ENCODE measurements at regions not wholly inside any gene's neighbourhood (a gene's known extent, or its start where the extent isn't known, plus 50 kb on each side); places are given as distances from the start of the nearest gene placed in this dataset.

DNA sequence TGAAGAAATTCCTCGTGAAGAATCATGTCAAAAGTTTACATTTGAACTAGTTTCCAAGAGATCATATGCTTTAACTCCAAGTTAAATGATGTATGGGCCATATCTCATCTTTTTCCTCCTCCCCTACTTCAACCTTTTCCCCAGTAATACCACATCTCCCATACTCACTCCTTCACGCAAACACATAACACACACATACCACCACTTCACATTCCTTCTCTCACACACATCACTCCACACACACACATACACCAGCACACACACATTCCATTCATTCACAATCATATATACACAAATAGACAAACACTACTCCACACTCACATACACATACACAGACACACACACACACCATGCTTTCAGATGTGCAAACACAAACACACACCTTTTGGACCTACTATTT lies 769.0 kb upstream of the NR2F2 start:
- Histone ChIP-seq H3K27me3 (no peaks in the 10 kb centered on the region), H3K27ac (no peak overlapping the region), H3K9me3 (no peaks in the 10 kb centered on the region), H3K4me3 (no peak overlapping the region), H3K36me3 (no peaks in the 10 kb centered on the region), H3K4me1 (no peaks in the 10 kb centered on the region)
- no peak for ATAC-seq
- DNase-seq, result no peak
- TF ChIP-seq, protein P1, sequence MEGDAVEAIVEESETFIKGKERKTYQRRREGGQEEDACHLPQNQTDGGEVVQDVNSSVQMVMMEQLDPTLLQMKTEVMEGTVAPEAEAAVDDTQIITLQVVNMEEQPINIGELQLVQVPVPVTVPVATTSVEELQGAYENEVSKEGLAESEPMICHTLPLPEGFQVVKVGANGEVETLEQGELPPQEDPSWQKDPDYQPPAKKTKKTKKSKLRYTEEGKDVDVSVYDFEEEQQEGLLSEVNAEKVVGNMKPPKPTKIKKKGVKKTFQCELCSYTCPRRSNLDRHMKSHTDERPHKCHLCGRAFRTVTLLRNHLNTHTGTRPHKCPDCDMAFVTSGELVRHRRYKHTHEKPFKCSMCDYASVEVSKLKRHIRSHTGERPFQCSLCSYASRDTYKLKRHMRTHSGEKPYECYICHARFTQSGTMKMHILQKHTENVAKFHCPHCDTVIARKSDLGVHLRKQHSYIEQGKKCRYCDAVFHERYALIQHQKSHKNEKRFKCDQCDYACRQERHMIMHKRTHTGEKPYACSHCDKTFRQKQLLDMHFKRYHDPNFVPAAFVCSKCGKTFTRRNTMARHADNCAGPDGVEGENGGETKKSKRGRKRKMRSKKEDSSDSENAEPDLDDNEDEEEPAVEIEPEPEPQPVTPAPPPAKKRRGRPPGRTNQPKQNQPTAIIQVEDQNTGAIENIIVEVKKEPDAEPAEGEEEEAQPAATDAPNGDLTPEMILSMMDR (IDR thresholded peaks at IDR 0.05), result no peak
- intact Hi-C loops (cut with DNase I), result no loop called here

DNA sequence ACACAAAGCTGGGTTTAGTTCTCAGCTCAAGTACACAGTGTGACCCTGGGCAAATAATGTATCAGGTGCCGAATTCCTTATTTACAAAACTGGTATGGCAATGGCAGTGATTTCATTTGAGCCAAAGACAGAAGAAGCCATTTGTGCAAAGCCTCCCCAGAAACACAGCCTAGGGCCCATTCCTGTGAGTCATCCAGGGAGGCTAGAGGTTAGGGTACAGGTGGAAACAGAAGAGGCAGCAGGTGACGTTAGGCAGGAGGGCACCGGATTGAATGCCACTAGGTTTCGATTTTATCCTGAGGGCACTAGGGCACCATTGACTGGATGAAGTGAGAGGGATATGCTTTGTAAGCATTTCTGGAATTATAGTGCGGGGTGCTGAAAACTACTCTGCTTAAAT lies 766.9 kb upstream of the NR2F2 start:
- intact Hi-C loops (cut with DNase I), result no loop called here
- Histone ChIP-seq H3K4me3 (no peak overlapping the region), H3K27me3 (no peaks in the 10 kb centered on the region), H3K9me3 (no peaks in the 10 kb centered on the region), H3K27ac (no peak overlapping the region), H3K4me1 (no peaks in the 10 kb centered on the region), H3K36me3 (no peaks in the 10 kb centered on the region)
- ATAC-seq (no peak), DNase-seq (no peak)
- TF ChIP-seq, protein P1 (IDR thresholded peaks at IDR 0.05), result no peak

DNA sequence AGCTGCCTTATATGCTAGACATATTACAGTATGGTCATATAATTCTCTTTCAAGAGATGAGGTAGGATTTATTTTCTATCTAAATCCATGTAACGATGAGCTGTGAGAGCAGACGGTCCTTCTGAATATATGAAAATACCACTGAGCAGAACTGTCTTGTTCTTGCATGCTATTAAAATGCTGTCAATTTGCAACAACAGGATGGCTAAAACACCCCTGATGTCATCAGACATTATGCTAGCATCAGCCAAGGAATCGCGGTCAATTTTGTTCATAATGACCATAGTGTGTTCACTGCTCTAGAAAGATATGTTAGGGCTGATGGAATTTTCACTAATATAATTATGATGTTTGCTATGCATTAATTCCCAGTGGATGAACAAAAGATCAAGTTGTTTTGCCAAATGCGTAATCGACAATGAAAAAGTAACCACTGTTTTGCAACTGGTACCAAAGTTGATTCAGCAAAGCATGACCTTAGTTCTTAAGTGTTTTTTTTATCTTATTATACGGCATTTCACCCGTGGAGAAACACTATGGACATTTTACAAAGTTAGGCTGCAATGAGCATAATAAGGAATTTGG lies 765.4 kb upstream of the NR2F2 start:
- no peak for ATAC-seq
- no peak for DNase-seq
- Histone ChIP-seq H3K9me3 (no peaks in the 10 kb centered on the region), H3K4me3 (no peak overlapping the region), H3K27me3 (no peaks in the 10 kb centered on the region), H3K27ac (no peak overlapping the region), H3K36me3 (no peaks in the 10 kb centered on the region), H3K4me1 (no peaks in the 10 kb centered on the region)
- TF ChIP-seq, protein P1 (IDR thresholded peaks at IDR 0.05), result no peak
- intact Hi-C loops (cut with DNase I), result no loop called here

DNA sequence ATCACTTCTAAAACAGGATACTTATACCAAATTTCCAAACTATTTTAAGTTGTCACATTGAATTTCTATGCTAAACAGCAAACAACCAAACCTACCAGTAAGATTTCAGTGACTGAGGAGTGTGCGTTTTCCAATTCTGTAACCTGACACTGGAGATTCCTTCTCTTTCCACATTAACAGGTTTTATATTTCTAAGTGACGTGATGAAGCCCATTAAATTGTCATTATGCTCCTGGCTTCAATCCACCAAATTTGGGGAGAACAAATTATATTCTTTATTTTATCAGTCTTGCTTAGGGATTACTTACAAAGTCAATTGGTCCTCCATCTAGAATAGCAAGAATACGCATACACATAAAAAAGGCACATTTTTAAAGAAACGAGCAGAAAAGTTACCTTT lies 764.8 kb upstream of the NR2F2 start:
- Histone ChIP-seq H3K27ac (no peak overlapping the region), H3K4me3 (no peak overlapping the region), H3K36me3 (no peaks in the 10 kb centered on the region), H3K4me1 (no peaks in the 10 kb centered on the region), H3K9me3 (no peaks in the 10 kb centered on the region), H3K27me3 (no peaks in the 10 kb centered on the region)
- peak in 2 of 4 donors; percentile 36 for DNase-seq
- intact Hi-C loops (cut with DNase I), result no loop called here
- no peak for ATAC-seq
- TF ChIP-seq, protein P1 (IDR thresholded peaks at IDR 0.05), result no peak

DNA sequence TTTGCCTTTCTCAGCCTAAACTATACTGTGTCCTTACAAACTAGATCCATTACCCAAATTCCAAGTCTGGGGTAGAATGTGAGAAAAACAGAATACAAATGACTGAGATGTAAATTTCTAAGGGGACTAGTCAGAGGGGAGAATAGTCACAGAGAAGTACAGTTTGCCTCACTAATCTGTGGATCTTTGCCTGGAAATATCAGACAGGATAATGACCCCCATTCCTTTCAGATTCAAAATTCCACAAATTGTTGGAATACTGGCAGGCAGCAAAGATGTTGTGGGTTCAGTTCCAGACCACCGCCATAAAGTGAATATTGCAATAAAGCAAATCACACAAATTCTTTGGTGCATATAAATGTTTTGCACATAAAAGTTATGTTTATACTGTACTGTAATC lies 762.8 kb upstream of the NR2F2 start:
- DNase-seq, result no peak
- H3K36me3 ChIP-seq, result no peaks in the 10 kb centered on the region
- peaks cover 0 to 8% of the 10 kb centered on the region in 2 donors for H3K9me3 ChIP-seq
- ATAC-seq, result no peak
- no peaks in the 10 kb centered on the region for H3K4me1 ChIP-seq
- TF ChIP-seq, protein P1 (IDR thresholded peaks at IDR 0.05), result no peak
- no peaks in the 10 kb centered on the region for H3K27me3 ChIP-seq
- intact Hi-C loops (cut with DNase I), result no loop called here
- no peak overlapping the region for H3K4me3 ChIP-seq
- H3K27ac ChIP-seq, result no peak overlapping the region
